Fibroblast of lung (primary cell): ENCODE measurements at regions not wholly inside any gene's neighbourhood (a gene's known extent, or its start where the extent isn't known, plus 50 kb on each side); places are given as distances from the start of the nearest gene placed in this dataset.

Experiments used
- DNase-seq, 2 donors: peaks; one replicate each; pipeline versions ENCODE4 v3.0.0 to v3.0.0-alpha.2; 2010; ENCODE audit warnings: low read depth in 2 of 2
- H2AFZ ChIP-seq: 2 replicates; pipeline ENCODE4 v1.5.1; 2012; ENCODE audit warnings: low read length, control low read depth, inconsistent platforms
- H3K27ac ChIP-seq: 2 replicates; pipeline ENCODE4 v1.5.1; 2011; ENCODE audit warnings: low read length, control low read depth; ENCODE audit not compliant: insufficient read depth
- H3K27me3 ChIP-seq: 2 replicates; pipeline ENCODE4 v1.5.1; 2011; ENCODE audit warnings: mild to moderate bottlenecking, low read length; ENCODE audit not compliant: control insufficient read depth, insufficient read depth
- H3K36me3 ChIP-seq: 2 replicates; pipeline ENCODE4 v1.5.1; 2011; ENCODE audit warnings: low read length; ENCODE audit not compliant: control insufficient read depth, insufficient read depth
- H3K4me1 ChIP-seq: 2 replicates; pipeline ENCODE4 v1.5.1; 2011; ENCODE audit warnings: low read length; ENCODE audit not compliant: control insufficient read depth, insufficient read depth; ENCODE audit errors: extremely low read depth
- H3K4me2 ChIP-seq: 2 replicates; pipeline ENCODE4 v1.5.1; 2011; ENCODE audit warnings: low read length, control low read depth; ENCODE audit not compliant: insufficient read depth; ENCODE audit errors: extremely low read depth
- H3K4me3 ChIP-seq, 4 experiments: fragments of 200-600 bp in 1 of 4; sonication (generic) in 1 of 4; replicated peaks in 1 of 4; 2 replicates each; pipeline ENCODE4 v1.5.1; 2011 to 2016; ENCODE audit warnings: low read length in 4 of 4, low read depth in 3 of 4, mild to moderate bottlenecking in 3 of 4, control low read depth in 2 of 4, inconsistent platforms in 1 of 4, mixed read lengths in 1 of 4; ENCODE audit not compliant: insufficient read depth in 1 of 4; ENCODE audit errors: control extremely low read depth in 1 of 4
- H3K79me2 ChIP-seq: 2 replicates; pipeline ENCODE4 v1.5.1; 2012; ENCODE audit warnings: mild to moderate bottlenecking, low read length, inconsistent platforms; ENCODE audit not compliant: control insufficient read depth, insufficient read depth
- H3K9ac ChIP-seq: 2 replicates; pipeline ENCODE4 v1.5.1; 2011; ENCODE audit warnings: mild to moderate bottlenecking, low read length, control low read depth; ENCODE audit not compliant: insufficient read depth
- H3K9me3 ChIP-seq: 2 replicates; pipeline ENCODE4 v1.5.1; 2012; ENCODE audit warnings: low read depth, low read length; ENCODE audit not compliant: control insufficient read depth, insufficient read depth
- H4K20me1 ChIP-seq: 2 replicates; pipeline ENCODE4 v1.5.1; 2011; ENCODE audit warnings: low read length; ENCODE audit not compliant: control insufficient read depth, insufficient read depth; ENCODE audit errors: extremely low read depth
- EZH2 ChIP-seq: IDR thresholded peaks from 2 replicates; pipeline ENCODE4 v1.5.1; 2012; ENCODE audit warnings: low read length, control low read depth, mild to moderate bottlenecking; ENCODE audit errors: missing control alignments
- TF ChIP-seq, protein P1 (sequence below), 2 donors: IDR thresholded peaks in 1 of 2; conservative IDR thresholded peaks in 1 of 2; 1 replicate in 1 of 2; 2 replicates in 1 of 2; pipeline ENCODE4 v1.5.1; 2011 to 2012; ENCODE audit warnings: low read length in 2 of 2, control low read depth in 1 of 2, inconsistent platforms in 1 of 2, low read depth in 1 of 2, mild to moderate bottlenecking in 1 of 2

DNA sequence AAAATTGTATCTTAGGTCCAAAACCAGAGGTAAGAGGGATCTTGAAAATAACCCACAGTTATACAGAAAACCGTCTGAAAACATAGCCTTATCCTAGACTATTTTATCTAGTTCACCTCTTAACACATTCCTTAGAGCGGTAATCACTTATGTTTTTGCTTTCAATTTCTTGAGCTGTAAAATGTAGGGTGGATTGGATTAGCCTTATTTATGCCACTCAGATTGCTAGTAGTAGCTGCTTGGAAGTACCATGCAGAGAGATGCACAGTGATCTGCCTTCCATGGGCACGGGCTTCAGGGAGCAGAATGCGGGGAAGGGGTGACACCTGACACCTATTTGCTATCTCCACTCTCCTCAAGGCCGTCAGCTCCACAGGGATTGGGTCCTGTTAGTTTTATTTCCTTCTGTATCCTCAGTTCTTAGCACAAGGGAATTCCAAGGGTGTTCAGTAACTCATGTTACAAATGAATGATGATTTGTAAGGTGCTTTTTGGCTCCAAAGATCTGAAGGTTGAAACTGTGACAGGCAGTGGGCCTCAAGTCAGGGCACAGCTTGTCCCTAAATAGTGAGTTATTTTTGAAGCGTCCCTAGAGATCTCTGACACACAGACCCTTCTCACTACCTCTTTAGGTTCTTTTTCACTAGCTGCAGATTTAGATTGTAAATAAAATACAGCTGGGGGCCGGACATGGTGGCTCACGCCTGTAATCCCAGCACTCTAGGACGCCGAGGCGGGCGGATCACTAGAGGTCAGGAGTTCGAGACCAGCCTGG, 64.0 kb upstream of the PMAIP1 start:
- H3K4me3 ChIP-seq = no peak overlapping the region
- TF ChIP-seq EZH2 = no peak
- TF ChIP-seq, protein P1, sequence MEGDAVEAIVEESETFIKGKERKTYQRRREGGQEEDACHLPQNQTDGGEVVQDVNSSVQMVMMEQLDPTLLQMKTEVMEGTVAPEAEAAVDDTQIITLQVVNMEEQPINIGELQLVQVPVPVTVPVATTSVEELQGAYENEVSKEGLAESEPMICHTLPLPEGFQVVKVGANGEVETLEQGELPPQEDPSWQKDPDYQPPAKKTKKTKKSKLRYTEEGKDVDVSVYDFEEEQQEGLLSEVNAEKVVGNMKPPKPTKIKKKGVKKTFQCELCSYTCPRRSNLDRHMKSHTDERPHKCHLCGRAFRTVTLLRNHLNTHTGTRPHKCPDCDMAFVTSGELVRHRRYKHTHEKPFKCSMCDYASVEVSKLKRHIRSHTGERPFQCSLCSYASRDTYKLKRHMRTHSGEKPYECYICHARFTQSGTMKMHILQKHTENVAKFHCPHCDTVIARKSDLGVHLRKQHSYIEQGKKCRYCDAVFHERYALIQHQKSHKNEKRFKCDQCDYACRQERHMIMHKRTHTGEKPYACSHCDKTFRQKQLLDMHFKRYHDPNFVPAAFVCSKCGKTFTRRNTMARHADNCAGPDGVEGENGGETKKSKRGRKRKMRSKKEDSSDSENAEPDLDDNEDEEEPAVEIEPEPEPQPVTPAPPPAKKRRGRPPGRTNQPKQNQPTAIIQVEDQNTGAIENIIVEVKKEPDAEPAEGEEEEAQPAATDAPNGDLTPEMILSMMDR (conservative IDR thresholded peaks at IDR 0.05 in 1 of 2, IDR thresholded peaks at IDR 0.05 in 1 of 2; ENCODE audit: low read depth in 1 of 2, low read length in 2 of 2) = no peak
- H3K4me1 ChIP-seq = peaks cover 2% of the 10 kb centered on the region
- H2AFZ ChIP-seq = peak overlapping the region; percentile 59
- peak in 1 of 2 donors; percentile 36 for DNase-seq
- H4K20me1 ChIP-seq = no peaks in the 10 kb centered on the region
- no peaks in the 10 kb centered on the region for H3K9me3 ChIP-seq
- peaks cover 6% of the 10 kb centered on the region for H3K27me3 ChIP-seq
- no peaks in the 10 kb centered on the region for H3K79me2 ChIP-seq
- no peaks in the 10 kb centered on the region for H3K36me3 ChIP-seq
- H3K9ac ChIP-seq = no peak overlapping the region
- H3K4me2 ChIP-seq = peak overlapping the region; percentile 11
- H3K27ac ChIP-seq = no peak overlapping the region

DNA sequence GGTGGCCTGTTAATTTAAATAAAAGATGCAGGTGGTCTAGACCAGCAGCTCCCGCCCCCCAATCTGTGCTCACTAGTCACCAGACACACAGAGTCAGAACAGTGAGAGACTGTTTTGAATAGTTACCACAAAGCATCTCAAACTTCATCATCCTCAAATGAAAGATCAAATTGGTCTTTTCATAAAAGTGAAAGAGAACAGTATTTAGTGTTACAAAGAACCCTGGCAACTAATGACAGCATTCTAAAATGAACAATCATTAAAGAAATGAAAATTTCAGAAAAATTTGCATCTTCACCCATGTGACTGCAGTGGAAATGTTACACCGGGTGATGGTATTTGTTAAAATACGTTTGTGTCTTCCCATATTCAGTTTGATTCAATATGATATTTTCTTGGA, 65.5 kb upstream of the PMAIP1 start:
- Histone ChIP-seq H3K27ac (no peak overlapping the region), H3K36me3 (no peaks in the 10 kb centered on the region), H4K20me1 (no peaks in the 10 kb centered on the region), H3K4me1 (peaks cover 2% of the 10 kb centered on the region), H3K27me3 (peaks cover 6% of the 10 kb centered on the region), H2AFZ (no peak overlapping the region), H3K4me3 (no peak overlapping the region), H3K9ac (no peak overlapping the region), H3K9me3 (no peaks in the 10 kb centered on the region), H3K79me2 (no peaks in the 10 kb centered on the region), H3K4me2 (no peak overlapping the region)
- TF ChIP-seq, protein P1 (conservative IDR thresholded peaks at IDR 0.05 in 1 of 2, IDR thresholded peaks at IDR 0.05 in 1 of 2; ENCODE audit: low read depth in 1 of 2, low read length in 2 of 2) = no peak
- TF ChIP-seq EZH2 = no peak
- no peak for DNase-seq

DNA sequence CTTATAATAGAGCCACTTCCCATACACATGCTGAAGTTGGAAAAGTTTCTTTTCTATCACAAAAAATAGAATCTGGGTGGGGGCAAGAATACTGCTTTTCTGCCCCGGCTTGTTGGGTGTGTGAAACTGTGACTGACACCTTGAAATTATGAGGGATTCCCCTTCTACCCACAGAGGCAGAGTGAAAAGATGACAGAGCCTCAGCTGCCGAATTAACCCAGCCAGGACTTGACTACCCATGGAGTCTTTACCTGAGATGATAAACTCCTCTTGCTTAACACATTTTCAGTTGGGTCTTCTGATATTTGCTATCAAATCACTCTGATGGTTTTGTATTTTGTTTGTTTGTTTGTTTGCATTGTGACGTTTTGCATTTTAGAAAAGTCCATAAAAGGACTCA, 66.0 kb upstream of the PMAIP1 start:
- Histone ChIP-seq H3K4me3 (no peak overlapping the region), H3K79me2 (no peaks in the 10 kb centered on the region)
- TF ChIP-seq EZH2 = no peak
- TF ChIP-seq, protein P1 (conservative IDR thresholded peaks at IDR 0.05 in 1 of 2, IDR thresholded peaks at IDR 0.05 in 1 of 2; ENCODE audit: low read depth in 1 of 2, low read length in 2 of 2) = no peak

More for the DNA sequence above, 66.0 kb upstream of the PMAIP1 start:
- Histone ChIP-seq H4K20me1 (no peaks in the 10 kb centered on the region), H3K4me1 (peaks cover 2% of the 10 kb centered on the region), H3K27me3 (peaks cover 6% of the 10 kb centered on the region), H3K27ac (no peak overlapping the region), H3K9me3 (no peaks in the 10 kb centered on the region), H2AFZ (no peak overlapping the region), H3K4me2 (no peak overlapping the region), H3K36me3 (no peaks in the 10 kb centered on the region), H3K9ac (no peak overlapping the region)
- DNase-seq = no peak
